WTC11 (cell line): ENCODE measurements at regions not wholly inside any gene's neighbourhood (a gene's known extent, or its start where the extent isn't known, plus 50 kb on each side); places are given as distances from the start of the nearest gene placed in this dataset.

Experiments used
- ATAC-seq: fragments of 200-7000 bp; cut with Tn5 transposase; 2 replicates; pipeline ENCODE4 v1.10.0; 2021; ENCODE audit warnings: mild to moderate bottlenecking, moderate library complexity
- CTCF ChIA-PET: fragments of 300-600 bp; sonication (Branson Sonifier 250); formaldehyde crosslinking; loops from one replicate; lab custom pipeline; 2021; ENCODE audit warnings: antibody characterized with exemption; lab: Charles Lee
- POLR2A ChIA-PET: fragments of 350-600 bp; sonication (Branson Sonifier 250); formaldehyde crosslinking; loops from one replicate; lab custom pipeline; 2021; ENCODE audit warnings: antibody characterized with exemption; lab: Charles Lee
- DNase-seq: peaks from one replicate; pipeline ENCODE4 v3.0.0; 2021; ENCODE audit warnings: low spot score
- H3K27ac Mint-ChIP-seq: 2 replicates; pipeline ENCODE4 v1.8.0; 2021; ENCODE audit warnings: mixed read lengths
- H3K27me3 Mint-ChIP-seq: 2 replicates; pipeline ENCODE4 v1.8.0; 2021; ENCODE audit warnings: low read depth, mild to moderate bottlenecking, moderate library complexity, mixed read lengths
- H3K36me3 Mint-ChIP-seq: 2 replicates; pipeline ENCODE4 v1.8.0; 2021; ENCODE audit warnings: mixed read lengths
- H3K4me1 Mint-ChIP-seq: 2 replicates; pipeline ENCODE4 v1.8.0; 2022; ENCODE audit warnings: mixed read lengths
- H3K4me3 Mint-ChIP-seq: 2 replicates; pipeline ENCODE4 v1.8.0; 2021; ENCODE audit warnings: mild to moderate bottlenecking, moderate library complexity, mixed read lengths
- H3K9me3 Mint-ChIP-seq: 2 replicates; pipeline ENCODE4 v1.8.0; 2021; ENCODE audit warnings: mixed read lengths
- ATF3 ChIP-seq: sonication (generic); formaldehyde crosslinking; conservative IDR thresholded peaks from 2 replicates; pipeline ENCODE4 v1.8.1; 2022; ENCODE audit warnings: mild to moderate bottlenecking, missing genetic modification reagents
- CREM ChIP-seq: sonication (generic); formaldehyde crosslinking; IDR thresholded peaks from 2 replicates; pipeline ENCODE4 v1.8.1; 2022; ENCODE audit warnings: mild to moderate bottlenecking, missing genetic modification reagents, moderate library complexity
- E2F4 ChIP-seq: sonication (generic); formaldehyde crosslinking; IDR thresholded peaks from 2 replicates; pipeline ENCODE4 v1.8.1; 2022; ENCODE audit warnings: low read depth, mild to moderate bottlenecking, moderate library complexity, missing genetic modification reagents, borderline replicate concordance
- FOXJ3 ChIP-seq: sonication (generic); formaldehyde crosslinking; IDR thresholded peaks from 2 replicates; pipeline ENCODE4 v1.9.0; 2021; ENCODE audit warnings: missing genetic modification reagents, mild to moderate bottlenecking, borderline replicate concordance
- FOXP4 ChIP-seq: sonication (generic); formaldehyde crosslinking; IDR thresholded peaks from 2 replicates; pipeline ENCODE4 v1.8.0; 2022; ENCODE audit warnings: mild to moderate bottlenecking, missing genetic modification reagents
- HMGA2 ChIP-seq: fragments of 250-450 bp; sonication (Bioruptor Pico); IDR thresholded peaks from 2 replicates; pipeline ENCODE4 v1.4.0; 2021; ENCODE audit warnings: mild to moderate bottlenecking, moderate library complexity
- IRF1 ChIP-seq: sonication (generic); formaldehyde crosslinking; IDR thresholded peaks from 2 replicates; pipeline ENCODE4 v1.8.0; 2023; ENCODE audit warnings: missing genetic modification reagents
- JUN ChIP-seq: sonication (generic); formaldehyde crosslinking; IDR thresholded peaks from 2 replicates; pipeline ENCODE4 v1.8.0; 2023; ENCODE audit warnings: mild to moderate bottlenecking, missing genetic modification reagents
- NFATC4 ChIP-seq: fragments of 250-450 bp; sonication (Bioruptor Pico); IDR thresholded peaks from 2 replicates; pipeline ENCODE4 v1.9.0; 2021; ENCODE audit warnings: mild to moderate bottlenecking
- NR1H2 ChIP-seq: sonication (generic); formaldehyde crosslinking; IDR thresholded peaks from 2 replicates; pipeline ENCODE4 v1.9.0; 2021; ENCODE audit warnings: mild to moderate bottlenecking, moderate library complexity, missing genetic modification reagents
- PRDM15 ChIP-seq: sonication (generic); formaldehyde crosslinking; IDR thresholded peaks from 2 replicates; pipeline ENCODE4 v1.8.0; 2022; ENCODE audit warnings: missing genetic modification reagents
- RELA ChIP-seq: sonication (generic); formaldehyde crosslinking; IDR thresholded peaks from 2 replicates; pipeline ENCODE4 v1.8.1; 2022; ENCODE audit warnings: missing genetic modification reagents, mild to moderate bottlenecking, borderline replicate concordance
- SMAD3 ChIP-seq: sonication (generic); formaldehyde crosslinking; IDR thresholded peaks from 2 replicates; pipeline ENCODE4 v1.8.0; 2022; ENCODE audit warnings: missing genetic modification reagents, mild to moderate bottlenecking, borderline replicate concordance
- USF1 ChIP-seq: sonication (generic); formaldehyde crosslinking; IDR thresholded peaks from 2 replicates; pipeline ENCODE4 v1.8.0; 2022; ENCODE audit warnings: mild to moderate bottlenecking, missing genetic modification reagents
- ZNF121 ChIP-seq: sonication (generic); formaldehyde crosslinking; IDR thresholded peaks from 2 replicates; pipeline ENCODE4 v1.8.0; 2023; ENCODE audit warnings: missing genetic modification reagents
- ZNF138 ChIP-seq: sonication (generic); formaldehyde crosslinking; conservative IDR thresholded peaks from 2 replicates; pipeline ENCODE4 v1.8.1; 2022; ENCODE audit warnings: mild to moderate bottlenecking, moderate library complexity, missing genetic modification reagents
- ZNF219 ChIP-seq: sonication (generic); formaldehyde crosslinking; IDR thresholded peaks from 2 replicates; pipeline ENCODE4 v1.8.0; 2023; ENCODE audit warnings: missing genetic modification reagents, mild to moderate bottlenecking, borderline replicate concordance
- ZNF532 ChIP-seq: fragments of 250-450 bp; sonication (Bioruptor Pico); IDR thresholded peaks from 2 replicates; pipeline ENCODE4 v1.9.0; 2021; ENCODE audit warnings: mild to moderate bottlenecking, borderline replicate concordance

- H3K27ac Mint-ChIP-seq, result no peak overlapping the region
- ATAC-seq, result no peak
- TF ChIP-seq HMGA2 (CRISPR knock-in tag) (no peak), SMAD3 (no peak), ZNF532 (no peak), PRDM15 (no peak), IRF1 (CRISPR knock-in tag) (no peak), NFATC4 (CRISPR knock-in tag) (no peak), NR1H2 (CRISPR knock-in tag) (no peak), USF1 (CRISPR knock-in tag) (no peak), RELA (CRISPR knock-in tag) (no peak), ZNF121 (CRISPR knock-in tag) (no peak), JUN (no peak), FOXJ3 (CRISPR knock-in tag) (no peak), CREM (CRISPR knock-in tag) (no peak), ATF3 (CRISPR knock-in tag) (no peak)
- TF ChIP-seq, all 79 proteins: peak for 0
- ChIA-PET POLR2A (no interaction called here), CTCF (no interaction called here)
- Mint-ChIP-seq H3K4me3 (no peak overlapping the region), H3K27me3 (peaks cover 19% of the 10 kb centered on the region), H3K36me3 (no peaks in the 10 kb centered on the region), H3K4me1 (peaks cover 69% of the 10 kb centered on the region), H3K9me3 (no peaks in the 10 kb centered on the region)
- no peak for DNase-seq
Measured at GRCh38 chr2:207224381-207224780, 58.6 kb upstream of the KLF7 start.

GRCh38 chr2:207224791-207225482, 59.2 kb upstream of the KLF7 start:
- POLR2A ChIA-PET, result no interaction called here
- TF ChIP-seq ZNF138 (CRISPR knock-in tag) (no peak), E2F4 (CRISPR knock-in tag) (no peak), FOXP4 (CRISPR knock-in tag) (no peak), ZNF219 (CRISPR knock-in tag) (no peak)

More at GRCh38 chr2:207224791-207225482, 59.2 kb upstream of the KLF7 start:
- Mint-ChIP-seq H3K4me1 (peaks cover 66% of the 10 kb centered on the region), H3K4me3 (no peak overlapping the region), H3K9me3 (peaks cover 3% of the 10 kb centered on the region; the same call in 1 of the 2 replicates), H3K27ac (no peak overlapping the region), H3K36me3 (no peaks in the 10 kb centered on the region), H3K27me3 (peaks cover 22% of the 10 kb centered on the region)
- no peak for DNase-seq
- no peak for ATAC-seq
- CTCF ChIA-PET, result no interaction called here
